DOHH2 (cell line): ENCODE measurements at regions not wholly inside any gene's neighbourhood (a gene's known extent, or its start where the extent isn't known, plus 50 kb on each side); places are given as distances from the start of the nearest gene placed in this dataset.

Source experiments
- EZH2phosphoT487 ChIP-seq: fragments of 200-600 bp; sonication (generic); IDR thresholded peaks from 2 replicates; pipeline ENCODE4 v1.6.1; 2017; ENCODE audit warnings: borderline replicate concordance, mild to moderate bottlenecking, antibody characterized with exemption, low read length, moderate library complexity, mixed read lengths
- TF ChIP-seq, protein P1 (sequence below): fragments of 200-600 bp; sonication (generic); IDR thresholded peaks from one replicate; pipeline ENCODE4 v1.5.1; 2014; ENCODE audit warnings: antibody characterized with exemption, mild to moderate bottlenecking, low read depth, low read length; ENCODE audit not compliant: poor library complexity, severe bottlenecking

DNA sequence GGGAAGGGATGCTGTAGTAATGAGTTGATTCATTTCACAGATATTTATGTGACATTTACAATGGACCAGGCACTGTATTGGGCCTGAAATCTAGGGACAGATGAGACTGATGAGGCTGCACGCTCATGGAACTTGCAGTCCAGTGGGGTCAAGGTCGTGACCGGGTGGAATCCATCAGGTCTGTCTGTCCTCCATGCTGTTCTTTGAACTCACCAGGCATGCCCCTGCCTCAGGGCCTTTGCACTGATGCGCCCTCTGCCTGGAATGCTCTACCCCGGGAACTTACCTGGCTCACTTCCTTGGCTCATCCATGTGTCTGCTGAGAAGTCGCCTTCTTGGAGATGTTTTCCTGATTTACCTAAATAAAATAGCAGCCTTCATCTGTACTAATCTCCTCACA lies 200.1 kb downstream of the VRK1 start:
- TF ChIP-seq, protein P1, sequence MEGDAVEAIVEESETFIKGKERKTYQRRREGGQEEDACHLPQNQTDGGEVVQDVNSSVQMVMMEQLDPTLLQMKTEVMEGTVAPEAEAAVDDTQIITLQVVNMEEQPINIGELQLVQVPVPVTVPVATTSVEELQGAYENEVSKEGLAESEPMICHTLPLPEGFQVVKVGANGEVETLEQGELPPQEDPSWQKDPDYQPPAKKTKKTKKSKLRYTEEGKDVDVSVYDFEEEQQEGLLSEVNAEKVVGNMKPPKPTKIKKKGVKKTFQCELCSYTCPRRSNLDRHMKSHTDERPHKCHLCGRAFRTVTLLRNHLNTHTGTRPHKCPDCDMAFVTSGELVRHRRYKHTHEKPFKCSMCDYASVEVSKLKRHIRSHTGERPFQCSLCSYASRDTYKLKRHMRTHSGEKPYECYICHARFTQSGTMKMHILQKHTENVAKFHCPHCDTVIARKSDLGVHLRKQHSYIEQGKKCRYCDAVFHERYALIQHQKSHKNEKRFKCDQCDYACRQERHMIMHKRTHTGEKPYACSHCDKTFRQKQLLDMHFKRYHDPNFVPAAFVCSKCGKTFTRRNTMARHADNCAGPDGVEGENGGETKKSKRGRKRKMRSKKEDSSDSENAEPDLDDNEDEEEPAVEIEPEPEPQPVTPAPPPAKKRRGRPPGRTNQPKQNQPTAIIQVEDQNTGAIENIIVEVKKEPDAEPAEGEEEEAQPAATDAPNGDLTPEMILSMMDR, result no peak
- TF ChIP-seq EZH2phosphoT487, result no peak
